Fibroblast of pulmonary artery (primary cell): ENCODE measurements at regions not wholly inside any gene's neighbourhood (a gene's known extent, or its start where the extent isn't known, plus 50 kb on each side); places are given as distances from the start of the nearest gene placed in this dataset.

Experiments
- DNase-seq: peaks from one replicate; pipeline ENCODE4 v3.0.0-alpha.2; 2010; ENCODE audit warnings: low read depth
- H3K4me3 ChIP-seq: replicated peaks from 2 replicates; pipeline ENCODE4 v1.5.1; 2011; ENCODE audit warnings: low read depth, mild to moderate bottlenecking, control low read depth, low read length, moderate library complexity
- TF ChIP-seq, protein P1 (sequence below): IDR thresholded peaks from 2 replicates; pipeline ENCODE4 v1.5.1; 2011; ENCODE audit warnings: mild to moderate bottlenecking, control low read depth, low read length, inconsistent platforms; ENCODE audit errors: missing control alignments

DNA sequence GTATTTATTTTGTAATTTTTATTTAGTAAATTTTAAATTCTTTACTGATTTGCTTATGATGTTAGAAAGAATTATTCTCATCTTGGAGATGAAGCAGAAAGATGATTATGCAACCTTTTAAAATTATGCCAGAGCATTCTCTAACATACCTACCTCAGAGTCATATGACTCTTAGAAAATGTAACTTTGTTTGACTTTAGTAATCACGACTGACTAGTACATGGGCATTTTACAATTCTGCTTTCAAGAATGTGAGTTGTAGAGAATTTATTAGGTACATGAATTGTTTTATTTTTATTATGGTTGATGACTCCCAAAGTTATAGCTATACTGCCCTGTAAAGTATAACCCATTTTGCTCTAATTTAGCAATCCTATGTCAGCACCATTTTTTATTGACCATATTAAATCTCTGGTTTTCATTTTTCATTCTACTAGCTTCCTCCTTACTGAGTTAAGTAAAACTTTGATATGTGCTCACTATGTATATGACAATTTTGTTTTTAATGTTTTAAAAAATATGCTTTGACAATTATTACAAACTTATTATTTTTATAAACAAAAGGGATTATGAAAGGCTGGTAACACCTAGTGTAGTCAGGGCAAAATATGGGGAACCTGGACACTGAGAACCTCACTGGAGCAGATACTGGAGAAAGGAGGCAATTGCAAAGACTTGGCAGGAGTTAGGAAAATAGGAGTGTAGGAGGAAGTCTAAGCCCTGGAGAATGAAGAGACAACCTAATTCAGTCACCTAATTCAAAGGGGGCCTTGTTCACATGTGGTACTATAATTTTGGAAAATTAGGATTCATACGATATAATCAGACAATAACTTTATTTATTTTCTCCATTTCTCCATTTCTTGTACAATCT is 249.7 kb upstream of the DAB2 start:
- no peak for DNase-seq
- TF ChIP-seq, protein P1, sequence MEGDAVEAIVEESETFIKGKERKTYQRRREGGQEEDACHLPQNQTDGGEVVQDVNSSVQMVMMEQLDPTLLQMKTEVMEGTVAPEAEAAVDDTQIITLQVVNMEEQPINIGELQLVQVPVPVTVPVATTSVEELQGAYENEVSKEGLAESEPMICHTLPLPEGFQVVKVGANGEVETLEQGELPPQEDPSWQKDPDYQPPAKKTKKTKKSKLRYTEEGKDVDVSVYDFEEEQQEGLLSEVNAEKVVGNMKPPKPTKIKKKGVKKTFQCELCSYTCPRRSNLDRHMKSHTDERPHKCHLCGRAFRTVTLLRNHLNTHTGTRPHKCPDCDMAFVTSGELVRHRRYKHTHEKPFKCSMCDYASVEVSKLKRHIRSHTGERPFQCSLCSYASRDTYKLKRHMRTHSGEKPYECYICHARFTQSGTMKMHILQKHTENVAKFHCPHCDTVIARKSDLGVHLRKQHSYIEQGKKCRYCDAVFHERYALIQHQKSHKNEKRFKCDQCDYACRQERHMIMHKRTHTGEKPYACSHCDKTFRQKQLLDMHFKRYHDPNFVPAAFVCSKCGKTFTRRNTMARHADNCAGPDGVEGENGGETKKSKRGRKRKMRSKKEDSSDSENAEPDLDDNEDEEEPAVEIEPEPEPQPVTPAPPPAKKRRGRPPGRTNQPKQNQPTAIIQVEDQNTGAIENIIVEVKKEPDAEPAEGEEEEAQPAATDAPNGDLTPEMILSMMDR = no peak
- H3K4me3 ChIP-seq = no peak overlapping the region

DNA sequence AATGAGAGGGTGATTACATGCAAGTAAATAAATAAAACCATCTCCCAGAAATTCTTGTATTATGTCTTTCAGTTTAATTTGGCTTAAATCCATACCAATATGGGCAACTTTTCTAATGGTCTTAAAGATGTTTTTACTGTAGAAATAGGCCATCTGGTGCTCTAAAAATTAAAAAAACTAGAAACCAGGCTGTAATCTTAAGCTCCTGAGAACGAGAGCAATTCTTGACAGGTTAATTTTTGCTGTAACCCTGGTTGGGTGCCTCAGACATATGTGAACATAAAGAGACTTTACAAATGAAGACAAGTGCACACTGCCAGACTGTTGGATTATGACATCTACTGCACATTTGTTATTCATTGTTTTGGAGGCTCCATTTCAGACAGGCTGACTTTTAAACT is 246.8 kb upstream of the DAB2 start:
- H3K4me3 ChIP-seq = no peak overlapping the region
- TF ChIP-seq, protein P1 = no peak
- DNase-seq = no peak

DNA sequence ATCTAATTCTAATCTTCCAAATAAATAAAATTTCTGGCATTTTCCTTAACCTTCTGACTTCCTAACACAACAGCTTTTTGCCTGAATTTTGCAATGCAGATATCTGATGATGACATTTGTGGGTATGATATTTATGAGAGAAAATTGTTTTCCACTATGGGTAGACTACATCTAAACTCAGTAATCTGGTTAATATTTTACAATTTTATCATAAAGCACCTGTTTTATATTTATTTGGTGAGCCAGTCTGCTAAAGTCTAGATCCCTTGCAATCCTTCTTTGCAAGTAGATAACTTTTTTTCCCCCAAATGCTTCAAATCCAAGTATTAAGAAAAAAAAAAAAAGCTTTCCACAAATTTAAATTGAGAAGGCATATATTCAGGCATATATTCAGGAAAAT is 246.2 kb upstream of the DAB2 start:
- no peak for DNase-seq
- no peak overlapping the region for H3K4me3 ChIP-seq

DNA sequence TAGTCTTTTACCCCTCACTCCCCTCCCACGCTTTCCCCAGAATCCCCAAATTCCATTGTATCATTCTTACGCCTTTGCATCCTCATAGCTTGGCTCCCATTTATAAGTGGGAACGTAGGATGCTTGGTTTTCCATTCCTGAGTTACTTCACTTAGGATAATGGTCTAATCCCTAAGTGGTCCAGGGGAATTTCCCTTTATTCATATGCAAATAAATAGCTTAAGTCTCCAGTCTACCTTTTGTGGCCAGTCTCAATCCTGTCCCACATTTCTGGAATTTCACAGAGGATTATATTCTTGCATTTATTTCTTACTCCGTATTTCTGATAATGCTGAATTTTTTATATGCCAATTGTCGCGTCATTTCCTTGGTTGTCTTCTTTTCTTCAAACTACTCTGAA is 245.6 kb upstream of the DAB2 start:
- TF ChIP-seq, protein P1 = no peak

More for the DNA sequence above, 246.2 kb upstream of the DAB2 start:
- TF ChIP-seq, protein P1 = no peak

DNA sequence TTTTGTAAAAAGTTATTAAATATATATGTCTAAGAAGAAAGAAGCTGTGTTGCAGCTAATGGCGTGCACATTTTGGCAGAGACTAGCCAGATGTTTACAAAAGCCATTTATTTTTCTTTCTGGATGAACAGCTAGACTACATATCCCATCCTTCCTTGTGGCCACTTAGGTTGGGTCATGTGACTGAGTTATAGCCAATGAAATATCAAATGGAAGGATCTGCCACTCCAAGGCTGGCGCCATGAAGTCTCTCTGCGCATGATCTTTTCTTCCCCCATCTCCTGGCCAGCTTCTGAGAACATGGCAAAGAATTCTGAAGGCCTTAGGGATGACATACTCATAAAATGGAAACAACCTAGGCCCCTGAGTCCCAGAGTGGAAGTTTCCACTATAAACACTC is 244.2 kb upstream of the DAB2 start:
- DNase-seq = no peak
- no peak overlapping the region for H3K4me3 ChIP-seq
- TF ChIP-seq, protein P1 = no peak

More for the DNA sequence above, 245.6 kb upstream of the DAB2 start:
- no peak overlapping the region for H3K4me3 ChIP-seq
- DNase-seq = no peak

DNA sequence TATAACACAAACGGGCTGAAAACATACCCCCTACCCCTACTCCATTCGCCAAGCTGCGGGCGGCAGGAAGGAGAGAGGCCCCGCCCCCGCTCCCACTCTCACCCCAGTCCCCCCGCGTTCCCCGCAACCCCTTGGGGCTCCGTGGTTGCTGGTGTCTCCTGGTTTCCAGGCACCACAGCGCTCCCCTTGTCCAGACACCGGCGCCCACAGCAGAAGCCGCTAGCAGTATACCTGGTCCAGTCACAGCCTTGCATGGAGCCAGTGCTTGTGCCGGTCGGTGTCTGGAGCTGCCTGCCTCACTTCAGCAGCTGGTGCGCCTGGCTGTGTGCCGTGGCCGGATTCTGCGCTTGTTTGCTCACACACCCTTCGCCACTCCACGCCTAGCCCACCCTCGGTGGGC is 240.5 kb upstream of the DAB2 start:
- no peak overlapping the region for H3K4me3 ChIP-seq
- TF ChIP-seq, protein P1 = no peak
- no peak for DNase-seq

DNA sequence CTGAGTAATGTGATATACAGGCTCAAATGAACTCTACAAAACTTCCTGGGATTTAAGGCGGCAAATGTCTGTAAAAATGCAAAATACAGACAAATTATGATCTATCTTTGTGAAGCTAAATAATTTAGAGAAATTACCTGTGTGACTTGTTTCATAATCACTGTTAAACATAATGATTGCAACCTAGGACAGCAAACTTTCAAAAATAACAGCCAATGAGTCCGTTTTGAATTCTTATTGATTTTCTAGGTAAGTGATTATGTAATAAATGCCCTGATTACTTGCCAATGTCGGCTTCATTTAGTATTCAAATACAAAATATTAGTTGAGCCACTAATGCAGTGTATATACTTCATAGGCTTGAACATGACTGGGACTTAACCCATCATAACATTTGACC is 238.2 kb upstream of the DAB2 start:
- TF ChIP-seq, protein P1 = no peak

More for the DNA sequence above, 238.2 kb upstream of the DAB2 start:
- DNase-seq = no peak
- H3K4me3 ChIP-seq = no peak overlapping the region
